ENCODE measurements at regions not wholly inside any gene's neighbourhood (a gene's known extent, or its start where the extent isn't known, plus 50 kb on each side); places are given as distances from the start of the nearest gene placed in this dataset.
"Not testable (repeated sequence)": the region's sequence is repeated elsewhere in the genome, so short reads cannot be mapped to it uniquely, and the experiment has no call there.

DNA sequence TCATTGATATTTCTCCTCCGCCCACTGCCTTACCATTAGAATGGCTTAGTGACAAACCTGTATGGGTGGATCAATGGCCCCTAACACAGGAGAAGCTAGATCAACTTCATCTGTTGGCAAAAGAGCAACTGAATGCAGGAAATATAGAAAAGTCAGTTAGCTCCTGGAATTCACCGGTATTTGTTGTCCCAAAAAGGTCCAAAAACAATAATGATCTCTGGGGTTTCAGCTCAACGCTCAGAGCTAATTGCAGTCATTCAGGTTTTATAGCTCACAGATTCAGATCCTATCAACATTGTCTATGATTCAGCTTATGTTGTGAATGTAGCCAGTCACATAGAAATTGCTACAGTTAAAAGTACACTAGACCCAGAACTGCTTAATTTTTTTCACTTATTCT, 124.0 kb upstream of the ZCCHC13 start:
- no peak for DNase-seq (ENCODE audit: low spot score)

DNA sequence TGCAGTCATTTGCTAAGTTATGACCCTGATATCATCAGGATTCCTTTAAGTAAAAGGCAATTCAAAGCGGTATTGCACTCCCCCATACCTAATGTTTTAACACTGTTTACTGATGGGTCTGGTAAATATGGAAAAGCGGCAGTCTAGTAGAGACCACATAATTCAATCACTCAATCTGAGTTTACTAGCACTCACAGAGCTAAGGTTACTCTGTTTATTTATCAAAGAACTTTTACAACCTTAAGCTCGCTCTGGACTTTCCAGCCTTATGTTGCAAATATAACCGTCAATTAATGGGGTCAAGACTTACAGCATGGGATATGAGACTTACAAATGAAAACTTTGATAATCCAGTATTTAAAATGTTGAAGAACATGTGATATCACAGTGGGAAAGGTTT, 124.5 kb upstream of the ZCCHC13 start:
- DNase-seq (ENCODE audit: low spot score), result no peak

DNA sequence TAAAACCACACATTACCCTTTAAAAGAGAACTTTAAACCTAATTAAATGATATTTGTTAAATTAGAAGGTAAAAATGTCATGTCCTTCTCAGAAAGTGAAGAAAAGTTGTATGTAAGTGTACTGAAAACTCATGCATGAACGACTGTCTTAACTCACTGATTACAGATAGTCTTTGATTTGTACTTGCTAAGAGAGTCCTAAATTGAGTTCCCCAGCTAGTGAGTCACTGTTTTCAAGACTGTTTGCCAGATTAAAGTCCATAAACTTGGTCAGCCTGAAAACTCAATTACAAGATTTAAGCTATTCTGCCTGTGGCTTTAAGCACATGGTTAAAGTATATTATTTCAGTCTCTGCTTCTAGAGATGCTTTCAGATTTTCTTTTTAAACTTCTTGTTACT, 124.9 kb upstream of the ZCCHC13 start:
- DNase-seq (ENCODE audit: low spot score), result no peak

DNA sequence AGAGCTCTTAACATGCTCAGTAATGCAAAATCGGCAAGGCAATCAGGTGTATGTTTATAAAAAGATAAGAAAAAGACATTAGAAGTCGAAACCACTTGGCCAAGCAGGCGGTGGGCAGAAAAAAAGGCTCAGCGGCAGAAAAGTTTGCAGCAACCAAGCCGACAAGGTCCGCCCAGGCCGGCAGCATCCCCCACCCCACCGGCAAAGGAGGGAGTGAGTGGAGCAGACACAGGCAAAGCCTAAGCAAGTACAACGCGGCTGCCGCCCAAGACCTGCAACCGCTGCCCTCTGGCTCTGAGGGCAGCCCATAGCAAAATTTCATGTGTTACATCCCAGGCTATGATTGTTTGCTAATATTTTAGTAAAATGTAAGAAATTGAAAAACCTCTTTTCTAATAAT, 125.4 kb upstream of the ZCCHC13 start:
- peak; percentile 3 for DNase-seq (ENCODE audit: low spot score)

DNA sequence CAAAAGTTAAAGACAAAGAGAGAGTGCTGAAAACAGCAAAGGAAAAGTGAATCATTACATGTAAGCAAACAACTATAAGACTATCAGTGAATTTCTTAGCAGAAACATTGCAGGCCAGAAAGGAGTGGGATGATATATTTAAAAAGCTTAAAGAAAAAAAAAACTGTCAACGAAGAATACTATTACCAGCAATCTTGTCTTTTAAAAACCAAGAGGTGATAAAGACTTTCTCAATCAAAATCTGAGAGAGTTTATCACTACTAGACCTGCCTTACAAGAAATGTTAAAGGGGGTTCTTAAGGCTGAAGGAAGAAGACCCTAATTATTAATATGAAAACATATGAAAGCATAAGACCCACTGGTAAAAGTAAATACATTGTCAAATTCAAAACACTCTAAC, 132.5 kb upstream of the ZCCHC13 start:
- no peak for DNase-seq (ENCODE audit: low spot score)

DNA sequence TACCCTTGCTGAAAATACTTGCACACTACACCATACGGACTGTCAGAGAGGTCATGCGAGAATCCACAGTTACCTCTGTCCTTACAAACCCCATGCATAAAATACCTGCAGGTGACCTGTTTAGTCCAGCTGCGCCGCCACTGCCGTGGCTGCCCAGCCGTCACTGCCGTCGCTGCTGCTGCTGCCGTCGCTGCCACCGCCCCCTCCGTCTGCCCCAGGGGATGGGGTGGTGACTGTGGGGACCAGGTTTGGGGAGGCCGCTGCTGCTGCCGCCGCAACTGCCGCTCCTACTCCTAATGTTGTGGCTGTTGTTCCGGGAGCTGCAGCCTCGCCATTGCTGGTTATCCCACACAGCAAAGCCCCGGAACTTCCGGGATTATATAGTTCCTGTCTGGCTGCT, 141.8 kb upstream of the ZCCHC13 start:
- DNase-seq (ENCODE audit: low spot score), result no peak

DNA sequence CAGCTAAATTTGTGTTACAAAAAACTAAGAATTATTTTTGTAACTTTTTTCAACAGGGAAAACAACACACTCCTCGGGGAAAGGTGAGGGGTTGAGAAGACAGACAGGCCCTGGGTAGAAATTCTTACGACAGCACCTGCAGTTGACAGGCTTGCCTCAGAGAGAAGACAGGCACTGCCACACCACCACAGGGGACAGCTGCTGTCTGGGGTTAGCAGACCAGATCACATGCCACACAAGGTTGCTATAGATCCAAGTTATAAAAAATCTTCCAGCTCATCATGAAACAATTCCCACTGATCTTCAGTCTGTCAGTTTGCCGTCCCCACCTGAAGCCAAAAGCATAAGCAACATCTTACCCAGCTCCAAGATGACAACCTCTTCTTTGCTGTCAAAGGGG, 143.2 kb upstream of the ZCCHC13 start:
- DNase-seq (ENCODE audit: low spot score), result no peak

DNA sequence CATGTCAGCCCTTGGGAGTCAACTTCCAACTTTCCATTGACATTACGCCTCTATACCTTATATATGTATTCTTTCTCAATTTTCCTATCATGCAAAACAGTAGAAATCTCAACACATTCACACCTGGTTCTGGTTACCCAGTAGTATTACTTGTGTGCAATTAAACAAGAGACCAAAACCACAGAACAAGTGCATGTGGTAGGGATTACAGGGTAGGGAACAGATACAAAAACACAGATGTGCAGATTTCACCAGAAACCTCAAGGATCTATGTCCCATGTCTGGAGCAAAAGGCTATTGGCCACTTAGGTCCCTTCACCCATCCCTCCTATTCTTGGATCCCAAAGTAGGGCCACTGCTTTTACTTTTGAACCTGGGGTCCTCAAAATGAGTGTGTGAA, 143.6 kb upstream of the ZCCHC13 start:
- no peak for DNase-seq (ENCODE audit: low spot score)

DNA sequence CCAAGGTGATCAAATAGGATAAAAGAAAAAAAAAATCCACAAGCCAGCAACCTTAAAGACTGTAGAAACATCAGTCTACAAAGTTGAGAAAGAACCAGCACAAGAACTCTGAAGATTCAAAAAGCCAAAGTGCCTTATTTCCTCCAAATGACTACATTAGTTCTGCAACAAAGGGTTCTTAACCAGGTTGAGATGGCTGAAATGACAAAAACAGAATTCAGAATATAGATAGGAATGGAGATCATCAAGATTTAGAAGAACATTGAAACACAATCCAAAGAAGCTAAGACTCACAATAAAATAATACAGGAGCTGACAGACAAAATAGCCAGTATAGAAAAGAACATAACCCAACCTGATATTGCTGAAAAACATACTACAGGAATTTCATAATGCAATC, 156.5 kb upstream of the ZCCHC13 start:
- DNase-seq (ENCODE audit: low spot score), result no peak

DNA sequence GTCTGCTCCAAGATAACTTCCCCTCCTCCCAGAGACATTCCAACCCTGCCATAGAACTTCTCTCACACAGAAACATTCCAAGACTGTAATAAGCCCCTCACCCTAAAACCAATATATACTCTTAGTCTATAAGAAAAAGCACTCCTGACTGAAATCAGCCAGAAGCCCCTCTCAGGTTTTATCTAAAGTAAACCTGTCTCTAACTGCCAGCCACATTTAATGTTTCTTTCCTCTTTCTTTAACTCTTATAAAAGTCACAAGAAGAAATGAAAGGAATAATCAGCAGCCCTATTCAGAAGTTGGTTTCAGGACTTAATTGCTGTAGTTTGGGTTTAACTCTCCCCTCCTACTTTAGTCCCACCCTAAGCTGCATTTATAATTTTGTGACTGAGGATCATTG, 165.0 kb upstream of the ZCCHC13 start:
- DNase-seq (ENCODE audit: low spot score), result no peak

DNA sequence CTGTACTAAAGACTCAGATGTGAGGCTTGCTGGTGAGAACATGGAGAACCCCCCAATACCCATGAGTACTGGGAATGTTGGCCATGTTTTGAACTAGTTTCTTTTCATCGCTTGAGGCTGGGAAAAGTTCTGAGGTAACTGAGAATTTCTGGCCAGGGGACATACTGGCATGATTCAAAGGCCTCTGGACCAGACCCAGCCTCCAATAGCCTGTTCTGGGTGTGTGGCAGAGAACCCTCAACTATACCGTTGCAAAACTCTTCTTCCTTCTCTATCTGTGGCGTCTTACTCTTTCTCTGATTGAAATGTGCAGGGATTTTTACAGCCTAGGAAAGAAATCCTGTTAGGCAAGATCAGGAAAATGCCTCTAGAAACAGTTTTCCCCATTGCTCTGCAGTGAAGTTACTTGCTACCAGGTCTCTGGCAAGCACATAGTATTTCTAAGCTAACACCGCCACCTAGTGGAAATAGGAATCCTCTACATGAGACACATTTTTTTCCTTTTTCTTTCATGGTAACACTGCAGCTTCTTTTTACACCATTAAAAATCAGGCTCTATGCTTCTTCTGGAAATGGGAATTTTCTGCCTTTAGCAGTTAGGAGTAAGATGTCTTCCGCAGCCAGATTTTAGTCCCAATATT, 170.7 kb upstream of the ZCCHC13 start:
- DNase-seq (ENCODE audit: low spot score), result peak; percentile 75

DNA sequence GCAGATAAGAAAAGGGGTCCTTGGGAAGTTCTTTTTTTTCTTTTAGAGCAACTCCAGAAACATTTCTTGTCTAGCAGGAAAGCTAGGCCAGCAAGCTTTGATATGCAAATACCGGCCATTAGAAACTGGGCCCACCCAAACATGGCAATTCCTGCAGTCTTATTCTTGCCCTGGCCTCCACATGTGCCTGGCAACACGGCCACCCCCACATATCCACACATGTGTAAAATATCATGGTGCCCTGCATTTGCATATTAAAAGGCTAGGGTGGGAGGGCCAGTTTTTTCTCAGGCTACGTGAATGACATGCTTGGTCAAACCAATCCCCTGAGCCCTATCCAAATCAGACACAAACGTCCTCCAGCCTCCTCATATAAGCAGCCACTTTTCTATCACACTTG, 171.7 kb upstream of the ZCCHC13 start:
- DNase-seq (ENCODE audit: low spot score), result no peak

DNA sequence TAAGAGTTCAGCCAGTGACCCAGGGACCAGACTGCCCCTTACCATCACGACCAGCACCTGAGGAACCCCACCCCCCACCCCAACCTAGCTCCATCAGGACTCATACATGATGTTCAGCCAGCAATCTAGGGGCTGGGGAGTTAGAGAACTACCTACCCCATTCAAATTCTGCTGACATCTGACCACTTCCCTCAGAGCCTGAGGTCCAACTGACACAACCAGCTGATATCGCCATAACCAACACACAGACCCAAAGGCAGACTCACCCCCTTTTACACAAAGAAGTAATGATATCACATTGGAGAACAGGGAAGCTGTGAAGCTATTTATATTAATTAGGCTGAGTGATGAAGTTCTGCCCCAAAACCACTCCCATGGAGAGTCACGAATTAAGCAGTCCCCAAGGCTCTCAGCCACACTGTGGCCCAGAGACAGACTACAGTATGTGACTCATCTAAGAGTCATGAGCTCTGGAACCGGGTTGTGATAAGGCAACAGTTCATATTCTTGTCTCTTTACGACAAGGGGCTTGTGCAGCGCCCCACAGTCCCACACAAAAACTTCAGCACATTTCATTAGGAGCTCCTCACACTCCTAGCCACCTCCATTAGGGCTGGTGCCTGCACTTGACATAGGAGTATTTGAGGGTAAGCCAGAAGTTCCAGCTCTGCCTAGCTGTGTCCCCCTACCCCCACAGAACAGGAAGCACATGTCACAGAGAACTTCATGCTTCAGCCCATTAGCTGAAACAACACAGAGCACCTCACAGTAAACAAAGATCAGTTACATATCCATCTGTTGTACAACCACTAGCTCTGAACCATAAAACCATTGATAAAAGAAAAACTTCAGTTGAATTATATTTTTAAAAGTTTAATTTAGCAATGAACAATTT, 184.7 kb upstream of the ZCCHC13 start:
- no peak for DNase-seq (ENCODE audit: low spot score)

DNA sequence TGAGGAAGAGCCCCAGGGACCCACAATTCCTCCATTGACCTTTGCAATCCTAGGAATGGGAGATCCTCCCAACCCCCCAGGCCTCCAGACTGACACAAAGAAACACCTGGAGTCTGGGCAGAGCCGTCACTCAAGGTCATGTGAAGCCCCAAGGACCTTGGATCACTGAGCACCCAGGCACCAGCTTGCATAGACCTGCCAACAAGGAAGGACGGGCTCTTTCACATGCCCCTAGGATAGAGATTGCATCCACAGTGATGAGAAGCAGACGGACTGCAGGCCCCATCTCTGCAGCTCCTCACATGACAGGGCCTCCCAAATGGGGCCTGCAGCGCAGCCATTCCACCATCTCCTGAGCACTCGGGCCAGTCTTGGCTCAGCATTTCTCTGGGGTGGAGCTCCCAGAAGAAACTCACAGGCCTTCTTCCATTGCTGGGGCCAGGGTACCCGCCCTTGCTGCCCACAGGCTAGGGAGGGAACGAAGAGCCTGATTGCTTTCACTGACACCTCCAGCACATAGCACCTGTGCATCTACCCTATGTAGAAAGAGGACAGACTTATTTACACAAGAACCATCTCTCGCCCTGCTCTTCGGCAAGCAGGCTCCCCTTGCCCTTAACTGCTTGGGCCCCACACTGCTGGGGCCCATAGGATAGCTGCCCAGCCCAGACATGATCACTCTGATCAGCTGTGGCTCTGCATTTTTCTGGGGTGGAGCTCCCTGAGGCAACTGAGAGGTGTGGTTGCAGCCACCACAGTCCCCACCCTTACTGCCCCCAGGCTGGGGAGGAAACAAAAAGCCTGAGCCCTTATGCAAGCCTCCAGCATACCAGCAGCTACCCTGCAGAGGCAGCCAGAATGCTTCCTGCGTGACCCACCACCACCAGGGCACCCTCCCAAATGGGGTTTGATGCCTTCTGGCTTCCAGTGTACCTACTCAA, 185.7 kb upstream of the ZCCHC13 start:
- DNase-seq (ENCODE audit: low spot score), result no peak

DNA sequence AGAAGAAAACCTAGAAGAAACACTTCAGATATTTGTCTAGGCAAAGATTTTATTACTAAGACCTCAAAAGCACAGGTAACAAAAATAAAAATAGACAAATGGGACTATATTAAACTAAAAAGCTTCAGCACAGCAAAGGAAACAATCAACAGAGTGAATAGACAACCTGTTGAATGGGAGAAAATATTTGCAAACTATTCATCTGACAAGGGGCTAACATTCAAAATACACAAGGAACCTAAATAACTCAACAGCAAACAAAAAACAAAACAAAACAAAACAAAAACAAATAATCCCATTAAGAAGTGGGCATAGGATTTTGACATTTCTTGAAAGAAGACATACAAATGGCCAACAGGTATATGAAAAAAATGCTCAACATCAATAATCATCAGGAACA, 192.7 kb upstream of the ZCCHC13 start:
- no peak for DNase-seq (ENCODE audit: low spot score)

DNA sequence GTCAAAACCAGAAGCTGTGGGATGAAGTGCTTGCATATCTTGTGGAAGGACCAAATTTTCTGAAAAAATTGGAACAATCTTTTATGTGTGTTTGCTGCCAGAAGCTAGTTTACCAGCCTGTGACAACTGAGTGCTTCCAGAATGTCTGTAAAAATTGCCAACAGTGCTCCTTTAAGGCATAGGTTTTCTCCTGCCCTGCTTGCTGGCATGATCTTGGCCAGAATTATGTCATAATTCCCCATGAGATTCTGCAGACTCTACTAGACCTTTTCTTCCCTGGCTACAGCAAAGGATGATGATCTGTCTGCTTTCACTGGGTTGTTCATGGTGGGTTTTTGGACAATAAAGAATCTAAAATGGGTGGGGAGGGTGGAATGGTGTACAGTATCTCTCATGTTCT, 196.3 kb upstream of the ZCCHC13 start:
- DNase-seq (ENCODE audit: low spot score), result no peak

DNA sequence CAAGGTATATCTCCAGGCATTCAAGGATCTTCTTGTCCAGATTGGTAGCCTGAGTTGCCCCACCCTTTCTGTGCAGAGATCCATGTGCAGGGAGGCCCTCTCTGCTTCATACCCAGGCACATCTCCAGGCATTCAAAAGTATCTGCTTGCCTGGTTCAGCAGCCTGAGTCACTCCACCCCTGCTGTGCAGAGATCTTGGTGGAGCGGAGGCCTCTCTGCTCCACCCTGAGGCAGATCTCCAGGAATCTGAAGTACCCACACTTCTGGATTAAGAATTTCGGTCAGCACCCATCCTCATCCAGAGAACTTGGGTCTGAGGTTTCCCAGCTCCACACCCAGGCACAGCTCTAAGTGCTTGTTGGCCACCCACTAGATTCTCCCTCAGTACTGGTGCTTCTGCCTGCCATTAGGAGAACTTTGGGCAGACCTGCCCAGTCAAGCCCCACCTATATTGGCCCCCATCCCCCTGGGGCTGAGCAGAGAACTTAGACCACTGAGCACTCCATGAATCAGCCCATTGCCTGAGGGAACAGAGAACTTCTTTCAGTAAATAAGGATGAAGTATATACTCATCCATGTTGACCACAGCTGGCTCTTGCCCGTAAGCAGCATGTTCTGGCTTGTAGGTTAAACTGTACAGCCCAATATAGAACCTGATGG, 199.5 kb upstream of the ZCCHC13 start:
- no peak for DNase-seq (ENCODE audit: low spot score)

DNA sequence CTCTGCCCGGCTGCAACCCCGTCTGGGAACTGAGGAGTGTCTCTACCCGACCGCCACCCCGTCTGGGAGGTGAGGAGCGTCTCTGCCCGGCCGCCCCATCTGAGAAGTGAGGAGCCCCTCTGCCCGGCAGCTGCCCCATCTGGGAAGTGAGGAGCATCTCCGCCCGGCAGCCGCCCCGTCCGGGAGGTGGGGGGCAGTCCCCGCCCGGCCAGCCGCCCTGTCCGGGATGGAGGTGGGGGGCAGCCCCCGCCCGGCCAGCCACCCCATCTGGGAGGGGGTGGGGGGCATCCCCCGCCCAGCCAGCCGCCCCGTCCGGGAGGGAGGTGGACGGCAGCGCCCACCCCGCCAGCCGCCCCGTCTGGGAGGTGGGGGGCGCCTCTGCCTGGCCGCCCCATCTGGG, 205.6 kb upstream of the ZCCHC13 start:
- not testable (repeated sequence) for DNase-seq (ENCODE audit: low spot score)

DNA sequence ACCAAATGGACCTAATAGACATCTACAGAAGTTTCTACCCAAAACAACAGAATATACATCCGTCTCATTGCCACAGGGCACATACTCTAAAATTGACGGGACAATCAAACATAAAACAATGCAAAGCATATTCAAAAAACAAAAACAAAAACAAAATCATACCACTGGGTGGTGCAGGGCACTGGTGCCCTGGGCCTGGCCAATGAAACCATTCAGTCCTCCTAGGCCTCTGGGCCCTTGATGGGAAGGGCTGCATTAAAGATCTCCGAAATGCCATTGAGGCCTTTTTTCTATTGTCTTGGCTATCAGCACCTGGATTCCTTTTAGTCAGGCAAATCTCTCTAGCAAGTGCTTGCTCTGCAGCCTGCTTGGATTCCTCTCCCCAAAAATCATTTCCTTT, 213.9 kb upstream of the ZCCHC13 start:
- no peak for DNase-seq (ENCODE audit: low spot score)

DNA sequence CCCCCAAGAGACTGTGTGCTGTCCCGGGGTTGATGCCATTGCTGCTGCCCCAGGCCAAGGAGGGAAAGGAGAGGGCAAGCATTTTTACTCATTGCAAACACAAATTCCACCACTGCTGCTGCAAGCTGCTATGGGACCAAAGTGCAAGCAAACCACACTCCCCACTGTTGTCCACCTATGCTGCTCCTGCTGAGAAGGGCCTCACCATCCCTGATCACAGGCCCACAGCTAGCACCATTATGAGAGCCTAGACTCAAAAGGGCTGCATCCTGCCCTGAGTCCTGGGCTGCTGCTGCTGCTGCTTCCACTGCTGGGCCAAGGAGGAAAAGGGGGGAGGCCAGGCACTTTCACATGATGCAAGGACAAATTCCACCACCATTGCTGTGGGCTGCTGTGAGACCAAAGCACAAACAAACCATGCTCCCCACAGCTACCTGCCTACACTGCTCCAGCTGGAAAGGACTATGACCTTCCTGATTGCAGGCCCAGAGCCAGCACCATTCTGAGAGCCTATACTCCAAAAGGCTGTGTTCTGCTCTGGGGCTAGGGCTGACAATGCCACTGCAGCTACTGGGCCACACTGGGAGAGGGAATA, 218.2 kb upstream of the ZCCHC13 start:
- no peak for DNase-seq (ENCODE audit: low spot score)

DNA sequence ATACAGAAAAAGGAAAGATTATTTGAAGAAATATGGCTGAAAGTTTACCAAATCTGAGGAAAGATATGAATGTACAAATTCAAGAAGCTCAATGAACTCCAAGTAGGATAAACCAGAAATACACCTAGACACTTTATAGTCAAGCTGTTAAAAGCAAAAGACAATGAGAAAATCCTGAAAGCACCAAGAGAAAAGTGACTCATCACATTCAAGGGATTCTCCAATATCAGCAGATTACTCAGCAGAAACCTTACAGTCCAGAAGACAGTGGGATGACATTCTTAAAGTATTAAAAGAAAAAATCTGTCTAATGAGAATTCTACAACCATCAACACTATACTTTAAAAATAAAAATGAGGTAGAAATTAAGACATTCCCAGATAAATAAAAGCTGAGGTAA, 223.8 kb upstream of the ZCCHC13 start:
- no peak for DNase-seq (ENCODE audit: low spot score)
